NCI-H748 treated with DMSO at 0.1 percent for 48 hours (cell line): ENCODE measurements at regions not wholly inside any gene's neighbourhood (a gene's known extent, or its start where the extent isn't known, plus 50 kb on each side); places are given as distances from the start of the nearest gene placed in this dataset.
"Not testable (repeated sequence)": the region's sequence is repeated elsewhere in the genome, so short reads cannot be mapped to it uniquely, and the experiment has no call there.

ENCODE experiments used
- DNase-seq: peaks from one replicate; lab custom pipeline; 2025; lab: John Stamatoyannopoulos, UW

DNA sequence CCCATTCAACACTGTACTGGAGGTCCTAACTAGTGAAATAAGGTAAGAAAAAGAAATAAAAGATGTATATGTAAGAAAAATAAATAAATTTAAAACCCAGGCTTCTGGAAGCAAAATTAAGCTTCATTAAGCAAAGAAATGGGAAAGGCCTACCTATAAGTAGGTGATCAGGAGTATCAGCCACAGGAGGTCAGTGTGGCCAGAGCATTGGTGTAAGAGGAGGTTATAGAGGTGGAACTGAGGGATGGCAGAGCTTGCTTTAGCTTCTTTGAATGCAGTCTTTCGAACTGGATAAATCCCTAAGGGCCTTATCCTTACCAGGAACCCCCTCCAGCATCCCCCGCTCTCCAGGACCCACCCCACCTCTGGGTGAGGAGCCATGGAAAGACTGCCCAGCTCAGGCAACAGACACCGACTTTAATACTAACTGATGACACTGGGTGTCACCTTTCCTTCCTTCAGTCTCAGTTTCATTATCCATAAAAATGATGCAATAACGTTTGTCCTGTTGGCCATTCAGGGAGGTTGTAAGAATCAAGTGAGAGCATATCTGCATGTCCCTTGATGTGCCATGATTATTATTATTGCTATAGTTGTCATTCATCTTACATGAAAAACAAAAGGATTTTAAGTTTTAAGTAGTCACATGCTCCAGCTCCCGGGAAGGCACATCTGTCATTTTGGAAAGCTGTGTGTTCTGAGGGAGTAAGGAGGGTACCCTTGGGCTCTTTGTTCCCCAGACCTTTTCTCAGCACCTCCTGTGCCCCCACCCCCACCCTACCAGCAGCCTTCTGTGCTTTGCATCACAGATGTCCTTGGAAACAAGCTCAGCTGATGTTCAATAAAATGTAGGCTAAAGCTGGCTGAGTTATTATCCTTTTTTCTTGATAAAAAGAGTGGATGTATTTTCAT lies 50.8 kb upstream of the CTNNA1 start:
- no peak for DNase-seq

DNA sequence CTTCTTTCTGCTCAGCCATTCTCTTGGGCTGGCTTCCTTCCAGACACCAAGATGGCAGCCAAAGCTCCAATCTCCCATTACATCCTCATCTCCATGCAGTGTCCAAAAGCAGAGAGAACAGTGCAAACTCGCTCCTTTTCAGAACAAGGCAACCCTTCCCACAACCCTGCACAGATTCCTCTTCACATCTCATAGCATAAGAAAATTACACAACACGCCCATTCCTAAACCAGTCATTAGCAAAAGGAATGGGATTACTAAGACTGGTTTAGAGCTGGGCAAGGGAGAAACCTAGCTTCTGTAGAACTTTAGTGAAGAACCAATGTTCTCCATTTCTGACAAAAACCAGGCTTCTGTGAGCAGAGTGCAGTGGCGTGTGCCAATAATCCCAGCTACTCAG lies 51.5 kb upstream of the CTNNA1 start:
- DNase-seq = no peak

DNA sequence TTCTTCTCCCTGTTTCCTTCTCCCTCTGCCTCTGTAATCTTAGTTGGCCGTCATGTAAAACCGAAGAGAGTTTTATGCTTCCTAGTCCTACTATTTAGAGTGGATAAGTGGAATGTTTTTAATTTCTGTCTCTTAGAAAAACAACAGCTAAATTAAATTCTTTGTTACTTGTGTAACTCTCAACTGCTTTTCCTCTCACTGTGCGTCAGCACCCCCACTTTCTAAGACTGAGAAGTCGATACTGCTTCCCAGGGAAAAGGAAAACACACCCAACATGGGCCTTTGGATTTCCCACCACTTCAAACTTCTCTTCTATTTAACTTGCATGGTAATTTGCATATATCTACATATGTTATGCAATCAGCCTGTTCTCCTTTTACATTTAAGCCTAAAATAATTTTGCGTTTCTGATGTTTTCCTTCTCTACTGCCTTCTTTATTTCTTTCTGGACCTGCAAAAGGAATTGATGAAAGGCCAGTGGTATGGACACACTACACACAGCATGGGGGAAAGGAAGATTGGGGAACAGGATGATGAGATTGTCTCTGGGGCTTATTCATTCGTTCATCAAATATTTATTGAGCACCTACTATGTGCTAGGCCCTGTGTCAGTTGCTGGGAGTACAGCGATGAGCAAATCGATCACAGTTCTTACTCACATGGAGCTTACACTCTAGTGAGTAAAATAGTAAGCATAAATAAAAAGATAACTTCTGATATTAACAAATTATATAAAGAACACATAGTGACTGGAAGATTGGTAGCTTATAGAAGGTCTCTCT lies 52.5 kb upstream of the CTNNA1 start:
- DNase-seq = no peak

DNA sequence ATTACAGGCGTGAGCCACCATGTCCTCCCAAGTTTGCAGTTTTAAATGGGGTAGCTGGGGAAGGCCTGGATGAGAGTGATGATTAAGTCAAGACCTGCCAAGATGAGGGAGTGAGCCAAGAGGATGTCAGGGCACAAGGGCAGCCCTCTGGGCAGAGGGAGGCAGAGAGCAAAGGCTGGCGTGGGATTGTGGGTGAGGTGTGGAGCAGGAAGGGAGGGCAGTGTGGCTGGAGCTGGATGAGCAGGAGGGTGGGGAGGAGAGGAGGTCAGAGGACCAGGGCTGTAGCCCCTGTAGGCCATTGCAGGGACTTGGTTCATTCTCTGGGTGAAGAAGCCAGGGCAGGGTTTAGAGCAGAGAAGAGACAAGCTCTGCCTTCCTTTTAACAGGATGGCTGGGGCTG lies 53.7 kb upstream of the CTNNA1 start:
- DNase-seq = no peak

DNA sequence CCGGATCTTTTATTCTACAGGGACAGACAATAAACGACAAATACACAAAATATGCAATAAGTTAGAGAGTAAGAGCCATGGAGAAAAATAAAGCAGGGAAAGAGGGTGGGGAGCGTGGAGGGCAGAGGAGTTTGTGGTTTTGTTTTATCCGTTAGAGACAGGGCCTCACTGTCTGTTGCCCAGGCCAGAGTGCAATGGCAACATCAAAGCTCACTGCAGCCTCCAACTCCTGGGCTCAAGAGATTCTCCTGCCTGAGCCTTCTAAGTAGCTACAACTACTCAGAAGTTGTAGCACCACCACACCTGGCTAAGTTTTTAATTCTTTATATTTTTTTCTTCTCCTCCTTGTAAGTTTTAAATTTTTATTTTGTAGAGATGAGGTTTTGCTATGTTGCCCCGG lies 54.5 kb upstream of the CTNNA1 start:
- no peak for DNase-seq

DNA sequence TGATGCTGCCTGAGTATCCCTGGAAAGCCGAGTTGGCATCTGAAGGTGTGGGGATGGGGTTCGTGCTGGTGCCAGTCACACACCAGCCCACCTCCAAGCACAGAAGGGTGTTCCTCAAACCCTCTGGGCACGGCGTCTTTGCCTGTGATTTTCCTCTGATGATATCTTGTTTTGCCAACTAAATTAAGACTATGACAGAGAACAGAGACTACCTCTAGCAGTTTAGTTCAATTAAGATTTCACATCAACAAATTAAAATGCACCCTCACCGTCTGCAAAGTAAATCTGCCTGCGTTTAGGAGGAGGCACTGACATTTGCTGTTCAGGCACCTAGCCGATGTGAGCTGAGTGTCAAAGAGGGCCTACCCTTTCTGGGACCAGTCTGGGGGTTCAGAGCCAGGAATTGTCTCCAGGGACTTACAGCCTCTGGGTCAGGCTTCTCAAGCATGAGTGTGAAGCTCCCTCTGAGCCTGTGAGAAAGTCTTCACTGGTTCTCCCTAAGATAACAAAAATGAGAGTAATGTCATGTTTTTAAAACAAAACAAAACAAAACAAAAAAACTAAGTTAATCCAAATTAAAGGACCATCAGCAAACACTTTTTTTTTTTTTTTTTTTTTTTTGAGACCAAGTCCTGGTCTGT lies 55.4 kb upstream of the CTNNA1 start:
- no peak for DNase-seq

DNA sequence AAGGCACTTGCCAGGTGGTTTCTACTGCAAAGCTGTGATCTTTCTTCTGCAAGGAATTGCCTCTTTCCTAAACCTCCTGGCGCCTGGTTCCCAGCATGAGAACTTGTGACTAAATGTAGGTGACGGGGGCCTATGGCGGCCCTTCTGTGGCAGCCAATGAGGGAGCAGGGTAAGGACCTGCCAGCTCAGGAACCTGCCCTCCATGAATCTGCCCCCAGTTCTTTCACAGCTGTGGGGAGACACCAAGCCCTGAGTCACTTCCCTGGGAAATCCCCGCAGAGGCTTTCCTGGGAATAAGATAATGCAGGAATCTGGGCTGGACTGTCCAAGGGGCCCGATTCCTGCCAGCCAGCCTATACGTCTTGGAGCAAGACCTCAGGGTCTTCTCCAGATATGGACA lies 56.7 kb upstream of the CTNNA1 start:
- no peak for DNase-seq

DNA sequence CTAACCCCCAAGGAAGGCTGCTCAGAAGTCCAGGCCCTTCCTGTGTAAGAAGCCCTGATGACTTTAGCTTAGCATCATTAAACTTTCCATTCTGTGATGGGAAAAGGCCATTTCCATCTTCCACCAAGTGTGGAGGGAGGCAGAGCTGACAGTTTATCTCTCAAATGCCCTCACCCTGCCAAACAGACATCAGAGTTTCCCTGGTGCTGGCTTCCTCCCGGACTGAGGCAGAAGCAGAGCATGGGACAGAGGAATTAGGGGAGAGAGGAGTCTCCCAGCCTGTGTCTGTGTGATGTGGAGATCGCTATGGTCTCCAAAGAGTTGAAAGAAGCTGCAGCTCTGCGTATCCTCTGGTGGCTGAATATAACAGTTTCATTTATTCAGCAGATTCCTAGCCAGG lies 57.4 kb upstream of the CTNNA1 start:
- DNase-seq = no peak

DNA sequence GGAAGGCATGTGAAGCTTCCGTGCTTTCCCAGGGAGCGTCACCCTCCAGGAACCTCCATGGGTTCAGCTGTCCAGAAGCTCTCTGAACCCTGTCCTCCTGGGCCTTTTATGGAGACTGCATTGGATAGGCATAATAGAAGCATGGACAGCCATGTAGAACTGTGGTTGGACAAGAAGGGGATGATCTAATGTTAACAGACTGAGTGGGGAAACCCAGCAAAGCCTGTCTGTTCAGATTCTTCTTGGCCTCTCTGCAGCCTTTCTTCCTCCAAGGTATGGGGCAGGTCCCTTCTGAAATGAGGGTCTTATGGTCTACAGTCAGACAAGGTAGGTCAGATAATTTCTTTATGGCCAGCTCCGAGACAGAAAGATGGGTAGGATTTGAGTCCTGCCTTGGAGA lies 59.1 kb upstream of the CTNNA1 start:
- no peak for DNase-seq

DNA sequence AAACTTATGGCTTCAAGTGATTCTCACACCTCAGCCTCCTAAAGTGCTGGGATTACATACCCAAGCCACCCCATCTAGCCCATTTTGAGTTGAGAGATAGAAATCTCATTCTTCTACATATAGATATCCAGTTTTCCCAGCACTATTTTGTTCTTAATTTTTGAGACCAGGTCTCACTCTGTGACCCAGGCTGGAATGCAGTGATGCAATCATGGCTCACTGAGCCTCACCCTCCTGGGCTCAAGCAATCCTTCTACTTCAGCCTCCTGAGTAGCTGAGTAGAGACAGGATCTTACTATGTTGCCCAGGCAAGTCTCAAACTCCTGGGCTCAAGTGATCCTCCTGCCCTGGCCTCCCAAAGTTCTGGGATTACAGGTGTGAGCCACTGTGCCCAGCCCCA lies 60.9 kb upstream of the CTNNA1 start:
- no peak for DNase-seq

DNA sequence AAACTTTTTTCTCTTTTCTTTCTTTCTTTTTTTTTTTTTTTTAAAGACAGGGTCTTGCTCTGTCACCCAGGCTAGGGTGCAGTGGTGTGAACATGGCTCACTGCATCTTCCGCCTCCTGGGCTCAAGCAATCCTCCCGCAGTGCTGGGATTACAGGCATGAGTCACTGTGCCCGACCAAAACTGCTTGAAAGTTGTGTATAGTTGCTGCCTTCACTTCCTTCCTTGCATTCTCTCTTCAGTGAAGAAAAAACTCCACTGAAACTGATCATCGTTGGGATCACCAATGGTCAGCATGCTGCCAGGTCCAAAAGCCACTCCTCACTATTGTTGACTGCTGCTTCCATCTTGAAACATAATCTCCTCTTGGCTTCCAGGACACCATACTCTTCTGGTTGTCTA lies 66.6 kb upstream of the CTNNA1 start:
- DNase-seq = no peak

DNA sequence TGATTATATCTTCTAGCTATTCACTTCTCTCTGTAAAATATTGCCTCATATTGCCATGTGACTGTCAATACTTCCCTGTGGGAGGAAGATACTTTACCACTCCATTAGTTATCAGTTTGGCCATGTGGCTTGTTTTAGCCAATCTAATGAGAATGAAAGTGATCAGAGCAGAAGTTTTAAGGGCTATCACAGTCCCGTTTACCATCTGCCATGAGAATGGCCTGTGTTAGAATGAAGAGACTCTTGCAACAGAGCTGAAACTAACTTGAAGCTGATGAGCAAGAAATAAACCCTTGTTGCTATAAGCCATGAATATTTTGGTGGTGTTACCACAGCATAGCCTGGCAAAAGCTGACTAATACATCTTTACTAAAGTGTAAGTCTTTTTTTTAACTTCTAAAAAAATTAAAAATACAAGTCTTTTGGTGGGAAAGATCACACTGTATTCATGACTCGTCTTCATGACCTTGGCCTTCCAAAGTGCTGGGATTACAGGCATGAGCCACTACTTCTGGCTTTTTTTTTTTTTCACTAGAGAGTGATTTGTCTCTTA lies 68.0 kb upstream of the CTNNA1 start:
- no peak for DNase-seq

DNA sequence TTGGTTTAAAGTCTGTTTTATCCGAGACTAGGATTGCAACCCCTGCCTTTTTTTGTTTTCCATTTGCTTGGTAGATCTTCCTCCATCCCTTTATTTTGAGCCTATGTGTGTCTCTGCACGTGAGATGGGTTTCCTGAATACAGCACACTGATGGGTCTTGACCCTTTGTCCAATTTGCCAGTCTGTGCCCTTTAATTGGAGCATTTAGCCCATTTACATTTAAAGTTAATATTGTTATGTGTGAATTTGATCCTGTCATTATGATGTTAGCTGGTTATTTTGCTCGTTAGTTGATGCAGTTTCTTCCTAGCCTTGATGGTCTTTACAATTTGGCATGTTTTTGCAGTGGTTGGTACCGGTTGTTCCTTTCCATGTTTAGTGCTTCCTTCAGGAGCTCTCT lies 70.8 kb upstream of the CTNNA1 start:
- not testable (repeated sequence) for DNase-seq

DNA sequence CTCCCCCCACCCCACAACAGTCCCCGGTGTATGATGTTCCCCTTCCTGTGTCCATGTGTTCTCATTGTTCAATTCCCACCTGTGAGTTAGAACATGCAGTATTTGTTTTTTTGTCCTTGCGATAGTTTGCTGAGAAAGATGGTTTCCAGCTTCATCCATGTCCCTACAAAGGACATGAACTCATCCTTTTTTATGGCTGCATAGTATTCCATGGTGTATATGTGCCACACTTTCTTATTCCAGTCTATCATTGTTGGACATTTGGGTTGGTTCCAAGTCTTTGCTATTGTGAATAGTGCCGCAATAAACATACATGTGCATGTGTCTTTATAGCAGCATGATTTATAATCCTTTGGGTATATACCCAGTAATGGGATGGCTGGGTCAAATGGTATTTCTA lies 74.4 kb upstream of the CTNNA1 start:
- not testable (repeated sequence) for DNase-seq

DNA sequence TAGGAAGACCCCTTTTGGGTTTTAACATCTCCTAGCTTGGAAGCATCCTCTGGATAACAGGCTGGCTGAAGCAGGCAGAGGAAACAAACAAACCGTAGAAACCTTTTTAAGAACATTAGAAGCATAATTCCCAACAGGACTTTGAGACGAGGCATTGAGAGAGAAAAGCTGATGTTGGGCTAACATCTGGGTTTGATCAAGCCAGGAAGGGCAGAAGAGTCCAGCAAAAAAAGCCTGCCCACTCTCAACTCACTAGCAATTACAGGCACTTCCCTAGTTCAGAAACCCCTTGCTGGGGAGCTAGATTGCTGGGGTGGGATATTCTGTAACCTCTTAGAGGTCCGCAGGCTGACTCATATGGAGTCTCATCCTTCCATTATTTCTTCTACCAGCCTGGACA lies 75.4 kb upstream of the CTNNA1 start:
- DNase-seq = no peak

DNA sequence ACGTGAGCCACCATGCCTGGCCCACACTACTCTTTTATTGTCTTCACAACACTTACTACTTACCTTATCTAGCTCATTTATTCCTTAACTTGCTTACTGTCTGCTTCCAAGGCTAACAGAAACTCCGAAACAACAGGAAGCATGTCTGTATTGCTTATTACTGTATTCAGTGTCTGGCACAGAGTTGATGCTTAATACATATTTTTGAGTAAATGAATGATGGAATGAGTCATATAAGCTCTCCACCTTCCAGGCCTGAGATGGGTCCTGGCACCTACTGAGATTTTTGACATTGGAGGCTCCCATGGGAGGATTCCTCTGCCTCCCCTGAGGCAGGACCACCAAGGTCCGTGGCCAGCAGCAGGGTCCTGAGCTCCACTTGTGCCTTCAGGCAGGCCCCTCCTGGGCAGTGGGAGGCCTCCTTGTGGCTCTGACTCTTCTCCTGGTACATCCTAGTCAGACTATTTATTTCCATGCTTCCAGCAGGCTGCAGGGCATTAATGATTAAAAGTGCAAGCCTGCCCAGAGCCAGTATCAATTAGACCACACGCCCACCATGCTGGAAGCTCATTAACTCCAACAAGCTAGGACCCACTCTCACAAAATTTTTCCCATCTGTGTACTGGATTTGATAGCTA lies 76.5 kb upstream of the CTNNA1 start:
- no peak for DNase-seq

DNA sequence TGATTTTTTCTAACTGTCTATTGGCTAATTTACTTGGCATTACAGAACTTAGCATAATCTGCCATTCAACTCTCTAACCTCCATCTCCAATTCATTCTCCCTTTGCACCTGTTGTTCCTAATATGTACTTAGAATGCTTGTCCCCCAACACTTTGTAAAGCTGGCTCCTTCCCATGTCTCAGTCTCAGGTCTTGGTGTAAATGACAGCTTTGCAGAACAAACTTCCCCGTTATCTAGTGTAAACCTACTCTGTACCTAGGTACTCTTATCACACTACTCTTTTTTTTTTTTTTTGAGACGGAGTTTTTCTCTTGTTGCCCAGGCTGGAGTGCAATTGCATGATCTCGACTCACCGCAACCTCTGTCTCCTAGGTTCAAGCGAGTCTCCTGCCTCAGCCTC lies 77.2 kb upstream of the CTNNA1 start:
- no peak for DNase-seq

DNA sequence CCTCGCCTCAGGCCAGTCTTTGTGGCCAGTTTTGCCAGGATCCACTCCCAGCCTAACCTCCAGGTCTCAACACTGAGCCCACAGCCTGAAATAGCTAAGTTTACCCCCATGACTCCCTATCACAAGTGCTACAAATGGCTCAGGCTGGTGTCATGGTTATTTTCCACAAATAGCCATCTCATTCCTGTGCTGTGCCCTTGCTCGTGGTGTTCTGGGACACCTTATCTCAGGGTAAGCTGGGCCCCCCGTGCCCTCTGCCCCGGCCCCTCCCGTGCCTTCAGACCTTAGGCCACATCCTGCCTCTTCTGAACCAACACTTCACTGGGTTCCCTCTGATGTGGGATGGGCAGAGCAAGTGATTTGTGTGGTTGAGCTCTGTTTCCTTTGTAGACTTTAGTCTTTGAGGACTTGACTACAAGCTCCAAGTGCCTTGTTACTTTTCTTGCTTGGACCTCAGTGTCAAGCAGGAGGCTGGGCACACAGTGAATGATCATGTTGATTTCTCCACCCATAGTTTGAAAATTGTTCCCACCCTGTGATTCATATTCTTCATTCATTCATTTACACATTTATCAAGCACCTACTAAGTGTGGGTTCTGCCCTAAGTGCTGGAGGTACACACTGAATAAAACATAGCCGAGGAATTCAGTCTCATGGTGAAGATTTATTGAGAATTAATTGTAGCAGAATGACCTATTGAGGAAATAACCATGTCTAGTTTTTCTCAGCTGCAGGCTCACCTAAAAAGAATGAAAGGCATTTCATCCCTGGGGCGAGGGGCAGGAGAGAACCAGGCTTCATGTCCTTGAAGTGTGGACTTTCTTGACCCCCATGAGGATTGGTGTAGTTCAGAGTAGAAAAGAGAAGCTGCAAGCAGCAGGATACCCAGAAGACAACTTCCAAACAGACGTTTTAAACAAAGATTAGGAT lies 84.5 kb upstream of the CTNNA1 start:
- DNase-seq = no peak

DNA sequence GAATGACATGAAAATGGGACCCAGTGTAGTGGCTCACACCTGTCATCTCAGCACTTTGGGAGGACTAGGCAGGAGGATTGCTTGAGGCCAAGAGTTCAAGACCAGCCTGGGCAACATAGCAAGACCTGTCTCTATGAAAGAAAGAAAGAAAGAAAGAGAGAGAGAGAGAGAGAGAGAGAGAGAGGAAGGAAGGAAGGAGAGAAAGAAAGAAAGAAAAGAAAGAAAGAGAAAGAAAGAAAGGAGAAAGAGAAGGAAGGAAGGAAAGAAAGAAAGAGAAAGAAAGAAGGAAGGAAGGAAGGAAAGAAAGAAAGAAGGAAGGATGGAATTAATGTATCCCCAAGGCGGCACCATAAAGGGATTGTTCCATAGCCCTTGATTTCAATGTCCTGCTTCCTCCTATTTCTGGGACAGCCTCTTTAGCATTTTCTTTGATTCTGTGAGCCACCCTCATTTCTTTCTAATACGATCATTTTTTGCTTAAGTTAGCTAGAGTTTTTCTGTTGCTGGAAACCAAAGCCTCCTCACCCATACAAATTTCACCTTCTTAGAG lies 85.4 kb upstream of the CTNNA1 start:
- DNase-seq = not testable (repeated sequence)

DNA sequence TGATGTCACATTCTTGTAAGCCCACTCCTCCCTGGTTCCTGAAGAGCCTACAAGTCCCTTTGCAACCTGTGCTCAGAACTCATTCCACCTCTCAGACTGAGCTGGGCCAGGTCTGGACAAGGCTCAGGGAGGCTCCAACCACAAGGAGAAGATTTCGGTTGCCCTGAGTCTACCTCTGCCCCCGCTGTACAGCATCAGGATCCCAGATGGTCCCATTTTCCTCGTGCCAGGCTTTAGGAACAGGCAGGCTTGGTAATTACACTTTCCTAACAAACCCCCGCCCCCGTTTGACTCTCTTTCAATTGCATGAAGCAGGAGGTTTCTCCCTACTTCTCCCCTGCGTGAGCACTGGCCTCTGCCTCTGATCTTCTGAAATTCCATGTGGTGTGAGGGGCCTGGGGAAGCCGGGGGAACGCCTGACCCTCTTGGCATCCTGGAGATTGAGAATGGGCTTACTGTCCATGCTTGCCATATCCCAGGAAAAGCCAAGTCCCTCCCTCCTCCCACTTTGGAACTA lies 86.9 kb upstream of the CTNNA1 start:
- DNase-seq = no peak
